H1 (cell line): ENCODE measurements at regions not wholly inside any gene's neighbourhood (a gene's known extent, or its start where the extent isn't known, plus 50 kb on each side); places are given as distances from the start of the nearest gene placed in this dataset.

Experiments
- CTCF ChIA-PET: fragments of 300-600 bp; sonication (Branson Sonifier 250); formaldehyde crosslinking; loops from one replicate; lab custom pipeline; 2021; ENCODE audit not compliant: partially characterized antibody; lab: Charles Lee
- POLR2A ChIA-PET: fragments of 300-600 bp; sonication (Branson Sonifier 250); formaldehyde crosslinking; loops from one replicate; lab custom pipeline; 2021; ENCODE audit warnings: inconsistent platforms; ENCODE audit not compliant: partially characterized antibody; lab: Charles Lee
- DNase-seq, 2 experiments: peaks; one replicate each; pipeline versions ENCODE4 v3.0.0 to v3.0.0-alpha.2; 2010 to 2022; ENCODE audit warnings: low spot score in 2 of 2, low read depth in 1 of 2, mixed read lengths in 1 of 2
- FAIRE-seq: peaks from 2 replicates; lab custom pipeline; 2011; peaks lifted over from hg19 to GRCh38; lab: Jason Lieb, UNC
- H2AFZ ChIP-seq: 2 replicates; pipeline ENCODE4 v1.8.1; 2012; ENCODE audit warnings: low read length, inconsistent platforms
- H2AK5ac ChIP-seq: 2 replicates; pipeline ENCODE4 v1.6.1; 2013; ENCODE audit warnings: low read depth, low read length
- H2BK120ac ChIP-seq: replicated peaks from 2 replicates; pipeline ENCODE3; 2013; ENCODE audit warnings: low read depth, low read length, inconsistent platforms
- H2BK12ac ChIP-seq: 2 replicates; pipeline ENCODE4 v1.6.1; 2013; ENCODE audit warnings: low read depth, low read length
- H2BK15ac ChIP-seq: 2 replicates; pipeline ENCODE4 v1.6.1; 2013; ENCODE audit warnings: low read length
- H2BK20ac ChIP-seq: 2 replicates; pipeline ENCODE4 v1.6.1; 2013; ENCODE audit warnings: low read length
- H2BK5ac ChIP-seq: 2 replicates; pipeline ENCODE4 v1.6.1; 2013; ENCODE audit warnings: low read depth, low read length
- H3K14ac ChIP-seq: 2 replicates; pipeline ENCODE4 v1.6.1; 2013; ENCODE audit warnings: inconsistent platforms; ENCODE audit not compliant: insufficient read length
- H3K18ac ChIP-seq: 2 replicates; pipeline ENCODE4 v1.6.1; 2013; ENCODE audit warnings: low read length; ENCODE audit errors: extremely low read depth
- H3K23ac ChIP-seq: 2 replicates; pipeline ENCODE4 v1.6.1; 2013; ENCODE audit warnings: inconsistent platforms; ENCODE audit not compliant: insufficient read length
- H3K23me2 ChIP-seq: 2 replicates; pipeline ENCODE4 v1.6.1; 2013; ENCODE audit warnings: low read depth, low read length
- H3K27ac ChIP-seq: 2 replicates; pipeline ENCODE4 v1.6.1; 2011; ENCODE audit warnings: low read depth, low read length, inconsistent platforms
- H3K27me3 ChIP-seq, 4 experiments: replicated peaks in 1 of 4; 1 replicate in 1 of 4; 2 replicates in 3 of 4; pipeline versions ENCODE4 v1.6.1 to v1.8.1; 2011 to 2013; ENCODE audit warnings: low read length in 3 of 4, mild to moderate bottlenecking in 3 of 4, inconsistent platforms in 2 of 4, mixed read lengths in 2 of 4, moderate library complexity in 1 of 4; ENCODE audit not compliant: control insufficient read depth in 3 of 4, insufficient read depth in 3 of 4; ENCODE audit errors: extremely low read depth in 1 of 4
- H3K36me3 ChIP-seq, 4 experiments: 2 replicates each; pipeline versions ENCODE4 v1.6.1 to v1.8.1; 2011 to 2013; ENCODE audit warnings: mild to moderate bottlenecking in 4 of 4, low read length in 3 of 4, moderate library complexity in 2 of 4, control low read depth in 1 of 4, inconsistent platforms in 1 of 4; ENCODE audit not compliant: insufficient read depth in 4 of 4, control insufficient read depth in 2 of 4
- H3K4ac ChIP-seq: replicated peaks from 2 replicates; pipeline ENCODE3; 2013; ENCODE audit warnings: low read length, low read depth, mixed read lengths, inconsistent platforms; ENCODE audit not compliant: insufficient read length
- H3K4me1 ChIP-seq, 4 experiments: replicated peaks in 1 of 4; 1 replicate in 1 of 4; 2 replicates in 3 of 4; pipeline versions ENCODE4 v1.6.1 to v1.8.1; 2011 to 2013; ENCODE audit warnings: low read length in 3 of 4, inconsistent platforms in 2 of 4, mixed read lengths in 1 of 4; ENCODE audit not compliant: insufficient read depth in 4 of 4, control insufficient read depth in 3 of 4
- H3K4me2 ChIP-seq, 2 experiments: 2 replicates each; pipeline versions ENCODE4 v1.6.1 to v1.8.1; 2011 to 2013; ENCODE audit warnings: low read depth in 2 of 2, low read length in 2 of 2, control low read depth in 1 of 2, inconsistent platforms in 1 of 2, mild to moderate bottlenecking in 1 of 2; ENCODE audit not compliant: insufficient read depth in 1 of 2
- H3K4me3 ChIP-seq, 4 experiments: fragments of 200-600, 300-600 bp in 1 of 4; sonication (generic), shearing (Covaris generic), sonication (Bioruptor Twin) in 1 of 4; 2 replicates each; pipeline versions ENCODE4 v1.5.1 to v1.8.1; 2011 to 2016; ENCODE audit warnings: low read length in 4 of 4, low read depth in 3 of 4, control low read depth in 2 of 4, inconsistent platforms in 2 of 4, mild to moderate bottlenecking in 2 of 4, mixed read lengths in 1 of 4, moderate library complexity in 1 of 4; ENCODE audit not compliant: insufficient read depth in 2 of 4; ENCODE audit errors: extremely low read depth in 1 of 4
- H3K56ac ChIP-seq: replicated peaks from 2 replicates; pipeline ENCODE3; 2013; ENCODE audit warnings: low read depth, mild to moderate bottlenecking, mixed read lengths, low read length, inconsistent platforms; ENCODE audit not compliant: insufficient read length
- H3K79me1 ChIP-seq: 2 replicates; pipeline ENCODE4 v1.6.1; 2013; ENCODE audit warnings: low read depth, low read length, control low read depth
- H3K79me2 ChIP-seq, 2 experiments: 2 replicates each; pipeline versions ENCODE4 v1.6.1 to v1.8.1; 2012 to 2013; ENCODE audit warnings: low read length in 2 of 2, mild to moderate bottlenecking in 2 of 2, inconsistent platforms in 1 of 2; ENCODE audit not compliant: insufficient read depth in 2 of 2, control insufficient read depth in 1 of 2
- H3K9ac ChIP-seq, 4 experiments: replicated peaks in 1 of 4; 1 replicate in 1 of 4; 2 replicates in 3 of 4; pipeline versions ENCODE4 v1.6.1 to v1.8.1; 2011 to 2013; ENCODE audit warnings: low read depth in 3 of 4, low read length in 3 of 4, control low read depth in 2 of 4, mild to moderate bottlenecking in 2 of 4, moderate library complexity in 2 of 4, inconsistent platforms in 1 of 4; ENCODE audit errors: extremely low read depth in 1 of 4
- H3K9me3 ChIP-seq, 2 experiments: 2 replicates each; pipeline versions ENCODE4 v1.6.1 to v1.8.1; 2012 to 2013; ENCODE audit warnings: mild to moderate bottlenecking in 2 of 2, moderate library complexity in 2 of 2, control low read depth in 1 of 2, inconsistent platforms in 1 of 2, low read depth in 1 of 2, low read length in 1 of 2, mixed read lengths in 1 of 2; ENCODE audit not compliant: insufficient read depth in 2 of 2
- H4K20me1 ChIP-seq, 2 experiments: replicated peaks in 1 of 2; 2 replicates each; pipeline versions ENCODE3 to v1.8.1; 2011 to 2013; ENCODE audit warnings: inconsistent platforms in 2 of 2, low read length in 2 of 2, mild to moderate bottlenecking in 1 of 2; ENCODE audit not compliant: insufficient read depth in 2 of 2, control insufficient read depth in 1 of 2
- H4K5ac ChIP-seq: 2 replicates; pipeline ENCODE4 v1.6.1; 2013; ENCODE audit warnings: low read length, low read depth, mixed read lengths, inconsistent platforms; ENCODE audit not compliant: insufficient read length
- H4K8ac ChIP-seq: 2 replicates; pipeline ENCODE4 v1.8.0; 2013; ENCODE audit warnings: mild to moderate bottlenecking, moderate library complexity, low read length, inconsistent platforms; ENCODE audit not compliant: insufficient read depth; ENCODE audit errors: extremely low read depth
- H4K91ac ChIP-seq: replicated peaks from 2 replicates; pipeline ENCODE3; 2013; ENCODE audit warnings: low read length, mixed read lengths, inconsistent platforms; ENCODE audit not compliant: insufficient read length
- ASH2L ChIP-seq: fragments of 200-600, 300-600 bp; sonication (generic); IDR thresholded peaks from one replicate; pipeline ENCODE4 v1.7.1; 2017; ENCODE audit warnings: low read length
- ATF2 ChIP-seq: IDR thresholded peaks from 2 replicates; pipeline ENCODE4 v1.6.1; 2012; ENCODE audit warnings: low read length, inconsistent platforms
- BCL11A ChIP-seq, 2 experiments: IDR thresholded peaks; one replicate each; pipeline ENCODE4 v1.6.1; 2011; ENCODE audit warnings: low read depth in 2 of 2, low read length in 2 of 2, mild to moderate bottlenecking in 2 of 2
- CBX5 ChIP-seq: fragments of 300-800, 300-1000 bp; sonication (generic); IDR thresholded peaks from 2 replicates; pipeline ENCODE4 v1.7.1; 2016; ENCODE audit warnings: antibody characterized with exemption, low read length, low read depth
- CHD1 ChIP-seq: IDR thresholded peaks from 2 replicates; pipeline ENCODE4 v1.6.1; 2012; ENCODE audit warnings: low read depth, low read length, improper control_type of control experiment
- CREB1 ChIP-seq: IDR thresholded peaks from 2 replicates; pipeline ENCODE4 v1.6.1; 2012; ENCODE audit warnings: inconsistent platforms
- E2F6 ChIP-seq: IDR thresholded peaks from 2 replicates; pipeline ENCODE4 v1.6.1; 2012; ENCODE audit warnings: inconsistent platforms
- POLR2AphosphoS5 ChIP-seq: IDR thresholded peaks from 2 replicates; pipeline ENCODE4 v1.6.1; 2011; ENCODE audit warnings: low read depth, low read length
- RBBP5 ChIP-seq: IDR thresholded peaks from 2 replicates; pipeline ENCODE4 v1.7.1; 2012; ENCODE audit warnings: low read depth, mild to moderate bottlenecking, inconsistent platforms, low read length, moderate library complexity, borderline replicate concordance
- SIN3A ChIP-seq, 2 experiments: IDR thresholded peaks in 1 of 2; conservative IDR thresholded peaks in 1 of 2; 2 replicates each; pipeline ENCODE4 v1.6.1; 2011 to 2012; ENCODE audit warnings: low read length in 2 of 2, improper control_type of control experiment in 1 of 2, low read depth in 1 of 2, mild to moderate bottlenecking in 1 of 2
- SUZ12 ChIP-seq: fragments of 200-600 bp; sonication (generic); IDR thresholded peaks from 2 replicates; pipeline ENCODE4 v1.6.1; 2012; ENCODE audit warnings: mild to moderate bottlenecking, inconsistent platforms, low read length, moderate library complexity, mixed read lengths
- TBP ChIP-seq: IDR thresholded peaks from 2 replicates; pipeline ENCODE4 v1.6.1; 2011; ENCODE audit warnings: low read depth, low read length, improper control_type of control experiment
- YY1 ChIP-seq: IDR thresholded peaks from 2 replicates; pipeline ENCODE4 v1.6.1; 2011; ENCODE audit warnings: low read depth, mild to moderate bottlenecking, low read length
- WGBS, 2 experiments: shearing (Covaris generic) in 1 of 2; methylation state at CpG; one replicate each; pipeline versions ENCODE4 v1.1.6 to v1.1.7; 2013 to 2015; ENCODE audit warnings: low lambda C conversion rate in 2 of 2, mixed read lengths in 2 of 2, inconsistent platforms in 1 of 2, low coverage in 1 of 2, missing lambda C conversion rate in 1 of 2; ENCODE audit not compliant: insufficient replicate concordance in 2 of 2, insufficient coverage in 1 of 2, insufficient read length in 1 of 2; ENCODE audit errors: extremely low coverage in 1 of 2, missing lambda C conversion rate in 1 of 2; 5-methylcytosine and 5-hydroxymethylcytosine counted together

GRCh38 chr13:111539252-111539651 lies 218.8 kb downstream of the TEX29 start:
- Histone ChIP-seq H3K23ac (no peak overlapping the region), H3K14ac (no peak overlapping the region), H2BK20ac (no peak overlapping the region), H3K9ac (no peak overlapping the region), H3K27ac (no peak overlapping the region), H3K79me1 (no peaks in the 10 kb centered on the region), H3K23me2 (0 out of 2 replicates have a peak, but pooled peaks cover 1% of the 10 kb centered on the region), H3K4me3 (no peak overlapping the region), H2BK12ac (no peak overlapping the region), H3K56ac (no peak overlapping the region), H2AK5ac (no peak overlapping the region), H3K4me1 (peaks cover 0 to 16% (median 9%) of the 10 kb centered on the region in 4 experiments; a peak in 6 of 7 replicates), H3K27me3 (peaks cover 0 to 21% (median 17%) of the 10 kb centered on the region in 4 experiments; a peak in 4 of 7 replicates), H3K79me2 (no peaks in the 10 kb centered on the region), H4K20me1 (no peaks in the 10 kb centered on the region), H3K4ac (no peak overlapping the region), H4K5ac (no peak overlapping the region), H4K8ac (no peak overlapping the region), H3K9me3 (no peaks in the 10 kb centered on the region), H3K18ac (no peak overlapping the region), H2BK120ac (no peak overlapping the region), H2BK5ac (no peak overlapping the region), H3K36me3 (no peaks in the 10 kb centered on the region), H4K91ac (no peak overlapping the region), H3K4me2 (no peak overlapping the region), H2BK15ac (no peak overlapping the region), H2AFZ (no peak overlapping the region)
- FAIRE-seq (no peak), DNase-seq (no peak)
- POLR2A ChIA-PET = interaction anchor here (1.8 kb wide), 1 partner anchor 22 kb away, joined by 4 read pairs; no protein-coding TSS in a partner anchor
- CTCF ChIA-PET = interaction anchor here (1.1 to 1.5 kb wide), 2 partner anchors 15 to 30 kb away, joined by 3 read pairs; no protein-coding TSS in a partner anchor
- WGBS, 2 experiments = 88% methylated on average over 12 of the region's 12 CpGs; no CpG with 5 or more reads in 1 of the 2 experiments
- TF ChIP-seq TBP = no peak
- no peak for TF ChIP-seq BCL11A (IDR thresholded peaks at IDR 0.05; ENCODE audit: low read depth in 2 of 2, low read length in 2 of 2)
- no peak for TF ChIP-seq ASH2L
- TF ChIP-seq SIN3A (conservative IDR thresholded peaks at IDR 0.05 in 1 of 2, IDR thresholded peaks at IDR 0.05 in 1 of 2; ENCODE audit: low read depth in 1 of 2, low read length in 2 of 2) = no peak
- no peak for TF ChIP-seq CREB1
- TF ChIP-seq SUZ12 = no peak
- no peak for TF ChIP-seq ATF2
- no peak for TF ChIP-seq E2F6
- TF ChIP-seq YY1 = no peak
- no peak for TF ChIP-seq CBX5
- TF ChIP-seq RBBP5 = no peak
- TF ChIP-seq CHD1 = no peak
- TF ChIP-seq POLR2AphosphoS5 = no peak
